Adrenal gland (tissue), 9 donors: ENCODE measurements at regions not wholly inside any gene's neighbourhood (a gene's known extent, or its start where the extent isn't known, plus 50 kb on each side); places are given as distances from the start of the nearest gene placed in this dataset.

Experiments
- DNase-seq, 7 donors: peaks; one replicate each; pipeline ENCODE4 v3.0.0-alpha.2; 2019 to 2020
- H3K27ac ChIP-seq, 5 donors: fragments of 200-600 bp; sonication (generic) in 4 of 5; 1 replicate in 3 of 5; 2 replicates in 2 of 5; pipeline versions ENCODE4 v1.5.1 to v1.8.0; 2016 to 2020; ENCODE audit warnings: mild to moderate bottlenecking in 1 of 5
- H3K27me3 ChIP-seq: fragments of 200-600 bp; 2 replicates; pipeline ENCODE4 v1.8.0; 2021
- H3K36me3 ChIP-seq, 2 donors: fragments of 200-600 bp; replicated peaks in 1 of 2; 1 replicate in 1 of 2; 2 replicates in 1 of 2; pipeline versions ENCODE4 v1.5.1 to v1.8.0; 2018 to 2022
- H3K4me1 ChIP-seq, 2 donors: fragments of 200-600 bp; replicated peaks in 1 of 2; 1 replicate in 1 of 2; 2 replicates in 1 of 2; pipeline versions ENCODE4 v1.5.1 to v1.8.0; 2018 to 2021
- H3K4me3 ChIP-seq, 4 donors: fragments of 200-600 bp; sonication (generic) in 3 of 4; one replicate each; pipeline ENCODE4 v1.5.1; 2016 to 2018
- H3K9me3 ChIP-seq, 3 donors: fragments of 200-600 bp; sonication (generic) in 1 of 3; replicated peaks in 1 of 3; 1 replicate in 2 of 3; 2 replicates in 1 of 3; pipeline versions ENCODE4 v1.5.1 to v1.8.0; 2016 to 2021
- POLR2A ChIP-seq, 2 donors: fragments of 450-650 bp; IDR thresholded peaks; one replicate each; pipeline ENCODE4 v1.6.1; 2017; ENCODE audit warnings: antibody characterized with exemption in 2 of 2, mild to moderate bottlenecking in 2 of 2, moderate library complexity in 1 of 2
- WGBS, 4 donors: extraction: QIAGEN DNeasy Blood & Tissue Kit in 2 of 4; methylation state at CpG; one replicate each; pipeline versions ENCODE4 v1.1.5 to v1.1.7; 2013 to 2017; 5-methylcytosine and 5-hydroxymethylcytosine counted together
- intact Hi-C, 2 donors: fragments of 100-400 bp; cut with DNase I; formaldehyde crosslinking; loops; one replicate each; pipeline versions ENCODE4 v1.14.1 to v1.15.0; 2022 to 2023
- TF ChIP-seq, protein P1 (sequence below), 6 experiments: fragments of 450-650 bp in 4 of 6; fragments of 200-600 bp in 2 of 6; sonication (generic) in 1 of 6; IDR thresholded peaks; 1 replicate in 5 of 6; 2 replicates in 1 of 6; pipeline versions ENCODE4 v1.5.1 to v1.8.0; 2016 to 2021; ENCODE audit warnings: antibody characterized with exemption in 6 of 6, mild to moderate bottlenecking in 2 of 6, moderate library complexity in 1 of 6
- donor health status: healthy with polysubstance abuse.
- donor health status: Bipolar disorder and iron deficiency.
- donor health status: DM: yes; HTN: yes; CAD: no.
- donor health status: DM: no; HTN: no; CAD: no.
- donor health status: DM: no; HTN: no; CAD: no.

DNA sequence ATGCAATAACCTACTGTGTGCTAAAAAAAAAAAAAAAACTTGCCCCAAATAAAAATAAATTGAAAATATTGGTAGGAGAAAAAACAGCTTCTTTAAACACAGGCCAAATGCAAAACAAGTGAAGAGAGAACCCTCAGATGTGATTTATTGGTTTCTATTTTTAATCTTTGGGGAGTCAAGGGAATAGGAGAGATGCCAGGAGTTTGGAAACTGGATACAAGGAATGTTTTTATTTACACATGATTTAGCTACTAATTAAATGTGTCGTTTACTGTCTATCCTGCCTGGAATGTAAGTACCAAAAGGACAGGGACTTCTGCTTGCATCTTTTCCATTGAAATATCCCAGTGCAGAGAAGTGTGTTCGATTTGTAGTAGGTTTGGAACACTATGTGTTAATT lies 810.7 kb downstream of the MAFB start:
- WGBS, 4 donors, result 43 to 47% (median 45%) methylated on average over 2 of the region's 2 CpGs
- TF ChIP-seq, protein P1, sequence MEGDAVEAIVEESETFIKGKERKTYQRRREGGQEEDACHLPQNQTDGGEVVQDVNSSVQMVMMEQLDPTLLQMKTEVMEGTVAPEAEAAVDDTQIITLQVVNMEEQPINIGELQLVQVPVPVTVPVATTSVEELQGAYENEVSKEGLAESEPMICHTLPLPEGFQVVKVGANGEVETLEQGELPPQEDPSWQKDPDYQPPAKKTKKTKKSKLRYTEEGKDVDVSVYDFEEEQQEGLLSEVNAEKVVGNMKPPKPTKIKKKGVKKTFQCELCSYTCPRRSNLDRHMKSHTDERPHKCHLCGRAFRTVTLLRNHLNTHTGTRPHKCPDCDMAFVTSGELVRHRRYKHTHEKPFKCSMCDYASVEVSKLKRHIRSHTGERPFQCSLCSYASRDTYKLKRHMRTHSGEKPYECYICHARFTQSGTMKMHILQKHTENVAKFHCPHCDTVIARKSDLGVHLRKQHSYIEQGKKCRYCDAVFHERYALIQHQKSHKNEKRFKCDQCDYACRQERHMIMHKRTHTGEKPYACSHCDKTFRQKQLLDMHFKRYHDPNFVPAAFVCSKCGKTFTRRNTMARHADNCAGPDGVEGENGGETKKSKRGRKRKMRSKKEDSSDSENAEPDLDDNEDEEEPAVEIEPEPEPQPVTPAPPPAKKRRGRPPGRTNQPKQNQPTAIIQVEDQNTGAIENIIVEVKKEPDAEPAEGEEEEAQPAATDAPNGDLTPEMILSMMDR (IDR thresholded peaks at IDR 0.05), result no peak
- no peak for TF ChIP-seq POLR2A (IDR thresholded peaks at IDR 0.05)
- H3K36me3 ChIP-seq, result no peaks in the 10 kb centered on the region
- H3K4me3 ChIP-seq, result no peak overlapping the region
- H3K27ac ChIP-seq, result no peak overlapping the region
- H3K4me1 ChIP-seq, result peaks cover 4 to 10% of the 10 kb centered on the region in 2 donors
- H3K9me3 ChIP-seq, result no peaks in the 10 kb centered on the region
- intact Hi-C loops, result loop anchor here (10.0 kb wide), 4 partner anchors 214 to 816 kb away; no protein-coding TSS in a partner anchor
- no peaks in the 10 kb centered on the region for H3K27me3 ChIP-seq
- no peak for DNase-seq

DNA sequence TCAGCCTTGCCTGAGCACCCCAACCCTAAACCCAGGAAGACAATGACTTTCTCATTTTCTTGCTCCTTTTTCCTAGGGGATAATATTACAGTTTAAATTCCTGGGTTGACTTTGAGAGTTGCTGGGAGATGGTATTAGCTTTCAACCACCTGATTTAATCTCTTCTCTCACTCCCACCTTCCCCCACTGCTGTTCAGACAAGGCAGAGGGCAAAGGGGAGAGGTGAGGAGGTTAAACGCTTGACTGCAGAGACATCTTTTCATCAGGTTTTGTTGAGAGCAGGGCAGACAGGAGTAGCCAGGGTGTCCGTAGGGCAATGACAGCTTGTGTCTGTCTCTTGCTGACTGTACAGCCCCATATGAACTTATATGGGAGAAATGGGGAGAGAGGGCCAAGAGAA lies 811.2 kb downstream of the MAFB start:
- TF ChIP-seq POLR2A (IDR thresholded peaks at IDR 0.05), result no peak
- TF ChIP-seq, protein P1 (IDR thresholded peaks at IDR 0.05), result no peak
- 68 to 77% (median 73%) methylated on average over 2 of the region's 2 CpGs for WGBS, 4 donors
- intact Hi-C loops, result loop anchor here (10.0 kb wide), 4 partner anchors 213 to 817 kb away; no protein-coding TSS in a partner anchor

DNA sequence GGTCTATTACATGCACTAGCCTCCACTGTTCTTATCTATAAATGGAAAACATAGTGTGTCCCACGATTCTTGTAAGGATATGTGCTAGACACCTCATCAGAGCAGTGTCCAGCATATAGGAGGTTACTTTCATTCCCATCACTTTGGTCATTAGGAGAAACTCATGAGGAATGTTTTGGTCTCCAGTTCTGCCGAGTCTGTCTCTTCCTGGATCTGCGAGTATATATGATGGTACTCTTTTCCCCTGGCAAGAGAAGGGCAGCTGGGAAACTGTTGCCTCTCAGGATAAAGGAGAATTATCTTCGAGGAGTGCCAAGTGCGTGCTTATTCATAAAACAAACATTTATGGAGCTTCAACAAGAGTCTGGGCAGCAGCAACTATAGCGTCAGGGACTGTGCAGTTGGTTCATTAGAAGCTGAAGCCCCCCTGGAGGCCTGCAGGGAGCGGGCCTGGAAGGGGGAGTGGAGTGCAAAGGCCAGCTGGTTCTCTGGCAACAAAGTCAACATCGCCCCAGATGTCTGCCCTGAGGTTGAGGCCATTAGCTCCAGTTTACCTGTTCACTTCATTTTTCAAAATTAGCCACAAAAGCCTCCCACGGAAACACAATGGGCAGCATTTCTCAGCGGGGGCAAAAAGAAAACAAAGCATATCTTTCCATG lies 811.9 kb downstream of the MAFB start:
- intact Hi-C loops, result loop anchor here (10.0 kb wide), 4 partner anchors 212 to 818 kb away; no protein-coding TSS in a partner anchor
- WGBS, 4 donors, result 85 to 91% (median 86%) methylated on average over 9 to 10 of the region's 10 CpGs
- no peak overlapping the region for H3K27ac ChIP-seq

More for the DNA sequence above, 811.2 kb downstream of the MAFB start:
- Histone ChIP-seq H3K36me3 (no peaks in the 10 kb centered on the region), H3K9me3 (no peaks in the 10 kb centered on the region), H3K4me3 (no peak overlapping the region), H3K27me3 (no peaks in the 10 kb centered on the region), H3K27ac (no peak overlapping the region), H3K4me1 (peaks cover 4 to 10% of the 10 kb centered on the region in 2 donors)
- DNase-seq, result no peak

DNA sequence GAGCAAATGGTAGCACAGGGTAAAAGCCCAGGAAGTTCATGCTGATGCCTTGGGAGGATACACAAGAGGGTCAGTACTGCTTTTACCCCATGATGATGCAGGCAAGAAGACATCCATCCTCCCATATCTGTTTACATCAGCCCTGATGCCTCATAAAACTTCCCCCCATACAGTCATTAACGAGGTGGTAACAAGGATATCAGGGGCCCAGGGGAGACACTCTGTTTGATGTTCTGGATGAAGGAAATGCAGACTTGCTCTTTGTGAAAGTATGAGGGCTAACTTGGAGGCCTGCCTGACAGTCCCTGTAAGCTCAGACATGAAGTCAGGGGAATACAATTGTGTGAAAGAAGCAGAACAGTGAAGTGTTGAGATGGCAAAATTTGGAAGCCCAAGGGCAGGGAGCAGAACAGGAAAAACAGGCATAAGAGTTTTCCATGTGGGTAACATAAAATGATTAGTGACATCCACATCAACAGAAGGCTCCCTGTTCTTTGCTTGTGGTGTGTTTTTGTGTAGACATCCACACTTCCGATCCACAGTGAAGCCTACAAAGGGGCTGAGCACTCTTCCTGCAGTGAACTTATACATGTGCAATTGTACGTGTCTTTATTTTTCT lies 813.4 kb downstream of the MAFB start:
- intact Hi-C loops, result loop anchor here (10.0 kb wide), 4 partner anchors 211 to 819 kb away; no protein-coding TSS in a partner anchor
- Histone ChIP-seq H3K36me3 (no peaks in the 10 kb centered on the region), H3K4me3 (no peak overlapping the region), H3K27me3 (no peaks in the 10 kb centered on the region), H3K27ac (no peak overlapping the region), H3K4me1 (peaks cover 4 to 10% of the 10 kb centered on the region in 2 donors), H3K9me3 (no peaks in the 10 kb centered on the region)
- no peak for DNase-seq
- TF ChIP-seq, protein P1 (IDR thresholded peaks at IDR 0.05), result no peak
- TF ChIP-seq POLR2A (IDR thresholded peaks at IDR 0.05), result no peak
- WGBS, 4 donors, result 74 to 78% (median 76%) methylated on average over 3 of the region's 3 CpGs

More for the DNA sequence above, 811.9 kb downstream of the MAFB start:
- H3K9me3 ChIP-seq, result no peaks in the 10 kb centered on the region
- no peaks in the 10 kb centered on the region for H3K27me3 ChIP-seq
- H3K4me1 ChIP-seq, result peaks cover 4 to 10% of the 10 kb centered on the region in 2 donors
- no peaks in the 10 kb centered on the region for H3K36me3 ChIP-seq
- DNase-seq, result no peak
- no peak for TF ChIP-seq POLR2A (IDR thresholded peaks at IDR 0.05)
- H3K4me3 ChIP-seq, result no peak overlapping the region
